Right lobe of liver (tissue), 6 donors: ENCODE measurements at regions not wholly inside any gene's neighbourhood (a gene's known extent, or its start where the extent isn't known, plus 50 kb on each side); places are given as distances from the start of the nearest gene placed in this dataset.

Source experiments
- ATAC-seq, 4 donors: fragments of 200-7000 bp; cut with Tn5 transposase; one replicate each; pipeline ENCODE4 v1.9.1; 2020; ENCODE audit warnings: mild to moderate bottlenecking in 4 of 4, moderate library complexity in 4 of 4
- DNase-seq, 3 donors: peaks; one replicate each; pipeline ENCODE4 v3.0.0-alpha.2; 2020
- H3K27ac ChIP-seq, 3 donors: fragments of 200-600 bp; one replicate each; pipeline ENCODE4 v1.8.0; 2022
- H3K27me3 ChIP-seq, 2 donors: fragments of 200-600 bp; one replicate each; pipeline ENCODE4 v1.8.0; 2022
- H3K36me3 ChIP-seq, 4 donors: fragments of 200-600 bp; sonication (generic) in 1 of 4; one replicate each; pipeline versions ENCODE4 v1.5.1 to v1.8.0; 2017 to 2022; ENCODE audit warnings: control low read depth in 1 of 4
- H3K4me1 ChIP-seq, 4 donors: fragments of 200-600 bp; sonication (generic) in 1 of 4; one replicate each; pipeline versions ENCODE4 v1.5.1 to v1.8.0; 2017 to 2022; ENCODE audit warnings: control low read depth in 1 of 4
- H3K4me3 ChIP-seq, 3 donors: fragments of 200-600 bp; one replicate each; pipeline ENCODE4 v1.8.0; 2022
- H3K9me3 ChIP-seq, 4 donors: fragments of 200-600 bp; sonication (generic) in 1 of 4; one replicate each; pipeline versions ENCODE4 v1.5.1 to v1.8.0; 2017 to 2022; ENCODE audit warnings: control low read depth in 1 of 4
- POLR2A ChIP-seq: fragments of 450-650 bp; IDR thresholded peaks from one replicate; pipeline ENCODE4 v1.6.1; 2017; ENCODE audit warnings: antibody characterized with exemption, mild to moderate bottlenecking
- WGBS: methylation state at CpG from one replicate; pipeline ENCODE4 v1.1.6; 2018; ENCODE audit warnings: low coverage, low lambda C conversion rate; ENCODE audit not compliant: insufficient coverage; ENCODE audit errors: missing lambda C conversion rate; 5-methylcytosine and 5-hydroxymethylcytosine counted together
- intact Hi-C, 2 donors: fragments of 100-400 bp; cut with DNase I; formaldehyde crosslinking; loops; one replicate each; pipeline versions ENCODE4 v1.11.2 to v1.14.1; 2022
- TF ChIP-seq, protein P1 (sequence below), 4 donors: fragments of 200-600 bp in 3 of 4; fragments of 450-650 bp in 1 of 4; IDR thresholded peaks; one replicate each; pipeline versions ENCODE4 v1.5.1 to v1.8.0; 2016 to 2022; ENCODE audit warnings: antibody characterized with exemption in 4 of 4, mild to moderate bottlenecking in 2 of 4
- donor health status: DM: no; HTN: yes; CAD: no.
- donor health status: DM: no; HTN: no; CAD: no.
- donor health status: DM: no; HTN: no; CAD: no.
- donor health status: DM: no; HTN: yes; CAD: no.
- donor health status: DM: no; HTN: yes; CAD: no.

GRCh38 chr1:101081496-101082488 is 56.2 kb upstream of the DPH5 start:
- ATAC-seq: no peak

GRCh38 chr1:101080859-101081258 is 55.3 kb upstream of the DPH5 start:
- Histone ChIP-seq H3K27ac (no peak overlapping the region), H3K36me3 (no peaks in the 10 kb centered on the region), H3K4me1 (no peaks in the 10 kb centered on the region), H3K27me3 (no peaks in the 10 kb centered on the region), H3K9me3 (no peaks in the 10 kb centered on the region), H3K4me3 (no peak overlapping the region)
- intact Hi-C loops: no loop called here
- no peak for ATAC-seq
- no peak for DNase-seq
- no peak for TF ChIP-seq POLR2A
- TF ChIP-seq, protein P1, sequence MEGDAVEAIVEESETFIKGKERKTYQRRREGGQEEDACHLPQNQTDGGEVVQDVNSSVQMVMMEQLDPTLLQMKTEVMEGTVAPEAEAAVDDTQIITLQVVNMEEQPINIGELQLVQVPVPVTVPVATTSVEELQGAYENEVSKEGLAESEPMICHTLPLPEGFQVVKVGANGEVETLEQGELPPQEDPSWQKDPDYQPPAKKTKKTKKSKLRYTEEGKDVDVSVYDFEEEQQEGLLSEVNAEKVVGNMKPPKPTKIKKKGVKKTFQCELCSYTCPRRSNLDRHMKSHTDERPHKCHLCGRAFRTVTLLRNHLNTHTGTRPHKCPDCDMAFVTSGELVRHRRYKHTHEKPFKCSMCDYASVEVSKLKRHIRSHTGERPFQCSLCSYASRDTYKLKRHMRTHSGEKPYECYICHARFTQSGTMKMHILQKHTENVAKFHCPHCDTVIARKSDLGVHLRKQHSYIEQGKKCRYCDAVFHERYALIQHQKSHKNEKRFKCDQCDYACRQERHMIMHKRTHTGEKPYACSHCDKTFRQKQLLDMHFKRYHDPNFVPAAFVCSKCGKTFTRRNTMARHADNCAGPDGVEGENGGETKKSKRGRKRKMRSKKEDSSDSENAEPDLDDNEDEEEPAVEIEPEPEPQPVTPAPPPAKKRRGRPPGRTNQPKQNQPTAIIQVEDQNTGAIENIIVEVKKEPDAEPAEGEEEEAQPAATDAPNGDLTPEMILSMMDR (IDR thresholded peaks at IDR 0.05): no peak
- WGBS: 95% methylated on average over 3 of the region's 3 CpGs

More at GRCh38 chr1:101081496-101082488, 56.2 kb upstream of the DPH5 start:
- 82% methylated on average over 6 of the region's 8 CpGs for WGBS
- Histone ChIP-seq H3K4me1 (no peaks in the 10 kb centered on the region), H3K27ac (no peak overlapping the region), H3K36me3 (peaks cover 0 to 2% (median 0%) of the 10 kb centered on the region in 4 donors), H3K4me3 (no peak overlapping the region), H3K27me3 (no peaks in the 10 kb centered on the region), H3K9me3 (no peaks in the 10 kb centered on the region)
- intact Hi-C loops: no loop called here
- DNase-seq: no peak
- no peak for TF ChIP-seq POLR2A
- TF ChIP-seq, protein P1 (IDR thresholded peaks at IDR 0.05): no peak

DNA sequence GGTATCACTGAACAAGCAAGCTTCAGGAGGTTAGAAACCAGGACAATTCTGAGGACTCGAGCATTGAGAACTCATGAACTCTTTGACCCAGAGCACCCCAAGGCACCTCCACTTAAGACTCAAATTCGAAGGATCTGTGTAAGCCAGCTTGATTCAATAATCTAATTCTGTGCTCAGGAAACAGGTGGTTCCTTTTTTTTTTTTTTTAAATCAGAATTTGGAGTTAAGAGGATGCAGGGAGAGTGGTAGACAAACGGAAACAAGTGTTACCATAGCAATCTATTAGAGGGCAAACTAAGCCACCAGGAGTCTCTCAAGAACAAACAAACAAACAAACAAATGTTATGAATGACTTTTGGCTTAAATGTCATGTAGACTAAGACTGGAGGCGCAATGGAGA is 53.8 kb upstream of the DPH5 start:
- Histone ChIP-seq H3K27ac (no peak overlapping the region), H3K4me1 (no peaks in the 10 kb centered on the region), H3K4me3 (no peak overlapping the region), H3K27me3 (no peaks in the 10 kb centered on the region), H3K36me3 (peaks cover 0 to 3% (median 0%) of the 10 kb centered on the region in 4 donors), H3K9me3 (no peaks in the 10 kb centered on the region)
- DNase-seq (no peak), ATAC-seq (no peak)
- intact Hi-C loops: no loop called here
- WGBS: 85% methylated on average over 4 of the region's 4 CpGs
- TF ChIP-seq POLR2A: no peak
- TF ChIP-seq, protein P1 (IDR thresholded peaks at IDR 0.05): no peak

DNA sequence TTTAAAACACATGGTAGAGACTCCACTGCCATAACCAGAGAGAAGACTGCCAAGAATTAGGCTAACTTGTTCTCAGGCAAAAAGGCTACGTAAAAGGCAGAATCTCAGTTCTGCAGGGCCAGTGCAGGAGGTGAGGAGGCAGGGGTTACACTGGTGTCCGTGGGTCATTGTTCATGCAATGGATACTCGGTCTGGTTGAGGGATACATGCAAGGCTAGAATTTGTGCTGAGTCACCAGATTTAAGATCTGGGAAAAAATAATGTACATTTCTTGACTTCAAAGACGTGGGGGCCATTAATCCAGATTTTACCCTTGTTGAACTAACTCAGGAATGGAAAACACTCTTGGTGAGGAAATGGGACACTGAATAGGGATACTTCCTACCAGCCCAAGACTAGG is 52.3 kb upstream of the DPH5 start:
- Histone ChIP-seq H3K27me3 (no peaks in the 10 kb centered on the region), H3K4me3 (no peak overlapping the region), H3K36me3 (peaks cover 0 to 3% (median 0%) of the 10 kb centered on the region in 4 donors), H3K27ac (no peak overlapping the region), H3K4me1 (no peaks in the 10 kb centered on the region), H3K9me3 (no peaks in the 10 kb centered on the region)
- no peak for TF ChIP-seq POLR2A
- TF ChIP-seq, protein P1 (IDR thresholded peaks at IDR 0.05): no peak
- 94% methylated on average over 4 of the region's 4 CpGs for WGBS
- intact Hi-C loops: no loop called here
- no peak for DNase-seq
- no peak for ATAC-seq
